Ovary (tissue), 3 donors: ENCODE measurements at regions not wholly inside any gene's neighbourhood (a gene's known extent, or its start where the extent isn't known, plus 50 kb on each side); places are given as distances from the start of the nearest gene placed in this dataset.
"Not testable (repeated sequence)": the region's sequence is repeated elsewhere in the genome, so short reads cannot be mapped to it uniquely, and the experiment has no call there.

Experiments
- EP300 ChIP-seq: sonication (generic); formaldehyde crosslinking; IDR thresholded peaks from one replicate; pipeline ENCODE4 v1.6.1; 2017; ENCODE audit warnings: antibody characterized with exemption
- POLR2A ChIP-seq: fragments of 450-650 bp; IDR thresholded peaks from one replicate; pipeline ENCODE4 v1.6.1; 2017; ENCODE audit warnings: antibody characterized with exemption, mild to moderate bottlenecking, moderate library complexity
- TF ChIP-seq, protein P1 (sequence below), 3 donors: fragments of 450-650 bp in 2 of 3; fragments of 200-600 bp in 1 of 3; IDR thresholded peaks; one replicate each; pipeline versions ENCODE4 v1.5.1 to v1.8.0; 2016 to 2022; ENCODE audit warnings: antibody characterized with exemption in 3 of 3, mild to moderate bottlenecking in 1 of 3
- donor health status: DM: no; HTN: no; CAD: no.

DNA sequence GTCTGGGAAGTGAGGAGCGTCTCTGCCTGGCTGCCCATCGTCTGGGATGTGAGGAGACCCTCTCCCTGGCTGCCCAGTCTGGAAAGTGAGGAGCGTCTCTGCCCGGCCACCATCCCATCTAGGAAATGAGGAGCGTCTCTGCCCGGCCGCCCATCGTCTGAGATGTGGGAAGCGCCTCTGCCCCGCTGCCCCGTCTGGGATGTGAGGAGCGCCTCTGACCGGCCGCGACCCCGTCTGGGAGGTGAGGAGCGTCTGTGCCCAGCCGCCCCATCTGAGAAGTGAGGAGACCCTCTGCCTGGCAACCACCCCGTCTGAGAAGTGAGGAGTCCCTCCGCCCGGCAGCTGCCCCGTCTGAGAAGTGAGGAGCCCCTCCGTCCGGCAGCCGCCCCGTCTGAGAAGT lies 130.5 kb upstream of the BEND6 start:
- TF ChIP-seq, protein P1, sequence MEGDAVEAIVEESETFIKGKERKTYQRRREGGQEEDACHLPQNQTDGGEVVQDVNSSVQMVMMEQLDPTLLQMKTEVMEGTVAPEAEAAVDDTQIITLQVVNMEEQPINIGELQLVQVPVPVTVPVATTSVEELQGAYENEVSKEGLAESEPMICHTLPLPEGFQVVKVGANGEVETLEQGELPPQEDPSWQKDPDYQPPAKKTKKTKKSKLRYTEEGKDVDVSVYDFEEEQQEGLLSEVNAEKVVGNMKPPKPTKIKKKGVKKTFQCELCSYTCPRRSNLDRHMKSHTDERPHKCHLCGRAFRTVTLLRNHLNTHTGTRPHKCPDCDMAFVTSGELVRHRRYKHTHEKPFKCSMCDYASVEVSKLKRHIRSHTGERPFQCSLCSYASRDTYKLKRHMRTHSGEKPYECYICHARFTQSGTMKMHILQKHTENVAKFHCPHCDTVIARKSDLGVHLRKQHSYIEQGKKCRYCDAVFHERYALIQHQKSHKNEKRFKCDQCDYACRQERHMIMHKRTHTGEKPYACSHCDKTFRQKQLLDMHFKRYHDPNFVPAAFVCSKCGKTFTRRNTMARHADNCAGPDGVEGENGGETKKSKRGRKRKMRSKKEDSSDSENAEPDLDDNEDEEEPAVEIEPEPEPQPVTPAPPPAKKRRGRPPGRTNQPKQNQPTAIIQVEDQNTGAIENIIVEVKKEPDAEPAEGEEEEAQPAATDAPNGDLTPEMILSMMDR (IDR thresholded peaks at IDR 0.05) = not testable (repeated sequence)
- TF ChIP-seq EP300, POLR2A: not testable (repeated sequence)
